Suprapubic skin (tissue), 4 donors: ENCODE measurements at regions not wholly inside any gene's neighbourhood (a gene's known extent, or its start where the extent isn't known, plus 50 kb on each side); places are given as distances from the start of the nearest gene placed in this dataset.

Experiments
- DNase-seq, 2 donors: peaks; one replicate each; pipeline ENCODE4 v3.0.0-alpha.2; 2019; ENCODE audit warnings: low spot score in 2 of 2
- H3K27ac ChIP-seq: fragments of 200-600 bp; sonication (generic); one replicate; pipeline ENCODE4 v1.5.1; 2019
- H3K27me3 ChIP-seq: fragments of 200-600 bp; sonication (generic); one replicate; pipeline ENCODE4 v1.5.1; 2019
- H3K36me3 ChIP-seq: fragments of 200-600 bp; sonication (generic); one replicate; pipeline ENCODE4 v1.5.1; 2019
- H3K4me1 ChIP-seq: fragments of 200-600 bp; sonication (generic); one replicate; pipeline ENCODE4 v1.5.1; 2019
- H3K4me3 ChIP-seq: fragments of 200-600 bp; sonication (generic); one replicate; pipeline ENCODE4 v1.5.1; 2019; ENCODE audit warnings: mild to moderate bottlenecking
- H3K9me3 ChIP-seq: fragments of 200-600 bp; sonication (generic); one replicate; pipeline ENCODE4 v1.5.1; 2019
- EP300 ChIP-seq: sonication (generic); formaldehyde crosslinking; IDR thresholded peaks from one replicate; pipeline ENCODE4 v1.6.1; 2017; ENCODE audit warnings: antibody characterized with exemption
- POLR2A ChIP-seq, 2 donors: fragments of 450-650 bp; IDR thresholded peaks; one replicate each; pipeline ENCODE4 v1.6.1; 2017; ENCODE audit warnings: antibody characterized with exemption in 2 of 2, mild to moderate bottlenecking in 2 of 2, moderate library complexity in 2 of 2
- POLR2AphosphoS5 ChIP-seq, 3 donors: sonication (generic); formaldehyde crosslinking; IDR thresholded peaks; one replicate each; pipeline ENCODE4 v1.6.1; 2017; ENCODE audit warnings: antibody characterized with exemption in 3 of 3
- WGBS: methylation state at CpG from one replicate; pipeline ENCODE4 v1.1.5; 2018; 5-methylcytosine and 5-hydroxymethylcytosine counted together
- TF ChIP-seq, protein P1 (sequence below), 2 donors: fragments of 200-600 bp in 1 of 2; fragments of 450-650 bp in 1 of 2; sonication (generic) in 1 of 2; IDR thresholded peaks; one replicate each; pipeline ENCODE4 v1.5.1; 2016 to 2019; ENCODE audit warnings: antibody characterized with exemption in 2 of 2, mild to moderate bottlenecking in 1 of 2, moderate library complexity in 1 of 2

- TF ChIP-seq POLR2AphosphoS5 (IDR thresholded peaks at IDR 0.05) (no peak), POLR2A (IDR thresholded peaks at IDR 0.05) (no peak), EP300 (no peak)
- TF ChIP-seq, protein P1, sequence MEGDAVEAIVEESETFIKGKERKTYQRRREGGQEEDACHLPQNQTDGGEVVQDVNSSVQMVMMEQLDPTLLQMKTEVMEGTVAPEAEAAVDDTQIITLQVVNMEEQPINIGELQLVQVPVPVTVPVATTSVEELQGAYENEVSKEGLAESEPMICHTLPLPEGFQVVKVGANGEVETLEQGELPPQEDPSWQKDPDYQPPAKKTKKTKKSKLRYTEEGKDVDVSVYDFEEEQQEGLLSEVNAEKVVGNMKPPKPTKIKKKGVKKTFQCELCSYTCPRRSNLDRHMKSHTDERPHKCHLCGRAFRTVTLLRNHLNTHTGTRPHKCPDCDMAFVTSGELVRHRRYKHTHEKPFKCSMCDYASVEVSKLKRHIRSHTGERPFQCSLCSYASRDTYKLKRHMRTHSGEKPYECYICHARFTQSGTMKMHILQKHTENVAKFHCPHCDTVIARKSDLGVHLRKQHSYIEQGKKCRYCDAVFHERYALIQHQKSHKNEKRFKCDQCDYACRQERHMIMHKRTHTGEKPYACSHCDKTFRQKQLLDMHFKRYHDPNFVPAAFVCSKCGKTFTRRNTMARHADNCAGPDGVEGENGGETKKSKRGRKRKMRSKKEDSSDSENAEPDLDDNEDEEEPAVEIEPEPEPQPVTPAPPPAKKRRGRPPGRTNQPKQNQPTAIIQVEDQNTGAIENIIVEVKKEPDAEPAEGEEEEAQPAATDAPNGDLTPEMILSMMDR (IDR thresholded peaks at IDR 0.05), result no peak
Measured at GRCh38 chr2:180187611-180188010, 180.5 kb upstream of the CWC22 start.

DNA sequence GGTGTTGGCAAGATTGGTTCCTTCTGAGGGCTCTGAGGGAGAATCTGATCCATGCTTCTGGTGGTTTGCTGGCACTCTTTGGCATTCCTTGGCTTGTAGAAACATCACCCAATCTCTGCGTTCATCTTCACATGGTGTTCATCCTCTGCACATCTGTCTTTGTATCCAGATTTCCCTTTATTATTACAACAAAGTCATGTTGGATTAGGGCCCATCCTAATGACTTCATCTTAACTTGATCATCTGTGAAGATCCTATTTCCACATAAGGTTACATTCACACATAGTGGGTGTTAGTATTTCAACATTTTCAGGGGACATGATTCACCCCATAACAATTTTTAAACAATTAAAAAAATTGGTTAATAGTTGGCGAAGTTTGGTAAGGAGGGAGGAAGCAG lies 177.4 kb upstream of the CWC22 start:
- no peaks in the 10 kb centered on the region for H3K36me3 ChIP-seq
- H3K9me3 ChIP-seq, result no peaks in the 10 kb centered on the region
- H3K4me3 ChIP-seq, result no peak overlapping the region
- no peaks in the 10 kb centered on the region for H3K27me3 ChIP-seq
- no peak for DNase-seq
- H3K27ac ChIP-seq, result no peak overlapping the region
- H3K4me1 ChIP-seq, result no peaks in the 10 kb centered on the region
- WGBS, result 51% methylated on average over 2 of the region's 2 CpGs
- TF ChIP-seq EP300 (no peak), POLR2A (IDR thresholded peaks at IDR 0.05) (no peak), POLR2AphosphoS5 (IDR thresholded peaks at IDR 0.05) (no peak)
- TF ChIP-seq, protein P1 (IDR thresholded peaks at IDR 0.05), result no peak

More at GRCh38 chr2:180187611-180188010, 180.5 kb upstream of the CWC22 start:
- Histone ChIP-seq H3K36me3 (no peaks in the 10 kb centered on the region), H3K27me3 (no peaks in the 10 kb centered on the region), H3K4me3 (no peak overlapping the region), H3K4me1 (no peaks in the 10 kb centered on the region), H3K9me3 (no peaks in the 10 kb centered on the region), H3K27ac (no peak overlapping the region)
- no peak for DNase-seq
- WGBS, result 70% methylated on average over 2 of the region's 2 CpGs

DNA sequence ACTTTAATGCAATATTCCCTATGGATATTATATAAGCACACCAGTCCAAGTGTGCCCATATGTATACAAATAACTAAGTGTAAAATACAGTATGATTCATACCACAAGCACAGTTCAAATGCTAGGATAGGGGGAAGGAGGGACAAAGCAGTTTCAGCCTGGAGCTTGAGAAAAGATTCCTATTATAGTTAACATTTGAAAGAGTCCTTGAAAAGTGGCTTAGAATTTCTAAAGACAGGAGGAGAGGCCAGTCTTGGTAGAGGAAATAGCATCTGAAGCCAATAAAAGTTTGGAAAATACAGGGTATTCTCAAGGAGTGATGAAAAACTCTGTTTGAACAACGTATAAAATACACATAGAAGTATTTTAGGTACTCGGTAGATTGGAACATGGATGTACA lies 173.4 kb upstream of the CWC22 start:
- Histone ChIP-seq H3K4me1 (no peaks in the 10 kb centered on the region), H3K36me3 (no peaks in the 10 kb centered on the region), H3K27ac (no peak overlapping the region), H3K27me3 (no peaks in the 10 kb centered on the region), H3K9me3 (no peaks in the 10 kb centered on the region), H3K4me3 (no peak overlapping the region)
- no peak for DNase-seq
- TF ChIP-seq POLR2AphosphoS5 (IDR thresholded peaks at IDR 0.05) (no peak), POLR2A (IDR thresholded peaks at IDR 0.05) (no peak), EP300 (no peak)
- 78% methylated on average over 2 of the region's 2 CpGs for WGBS

DNA sequence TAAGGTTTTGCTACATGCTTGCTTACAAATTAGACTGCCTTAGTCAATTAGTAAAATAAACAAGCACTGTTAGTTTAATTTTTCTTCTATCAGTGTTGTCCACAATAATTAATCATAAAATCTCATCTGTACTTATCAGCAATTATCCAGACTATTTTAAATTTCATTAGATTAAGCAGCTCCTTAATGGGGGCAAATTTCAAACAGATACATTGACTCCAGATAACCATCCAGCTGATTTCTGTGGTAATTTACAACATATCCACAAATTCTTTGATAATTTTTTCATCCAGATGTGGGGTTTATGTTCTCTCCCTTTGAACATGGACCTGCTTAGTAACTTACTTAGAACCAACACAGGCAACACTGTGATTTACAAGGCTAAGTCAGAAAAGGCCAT lies 170.4 kb upstream of the CWC22 start:
- no peaks in the 10 kb centered on the region for H3K4me1 ChIP-seq
- TF ChIP-seq POLR2A (IDR thresholded peaks at IDR 0.05), result no peak
- TF ChIP-seq POLR2AphosphoS5 (IDR thresholded peaks at IDR 0.05), result no peak
- TF ChIP-seq, protein P1 (IDR thresholded peaks at IDR 0.05), result no peak
- TF ChIP-seq EP300, result no peak

DNA sequence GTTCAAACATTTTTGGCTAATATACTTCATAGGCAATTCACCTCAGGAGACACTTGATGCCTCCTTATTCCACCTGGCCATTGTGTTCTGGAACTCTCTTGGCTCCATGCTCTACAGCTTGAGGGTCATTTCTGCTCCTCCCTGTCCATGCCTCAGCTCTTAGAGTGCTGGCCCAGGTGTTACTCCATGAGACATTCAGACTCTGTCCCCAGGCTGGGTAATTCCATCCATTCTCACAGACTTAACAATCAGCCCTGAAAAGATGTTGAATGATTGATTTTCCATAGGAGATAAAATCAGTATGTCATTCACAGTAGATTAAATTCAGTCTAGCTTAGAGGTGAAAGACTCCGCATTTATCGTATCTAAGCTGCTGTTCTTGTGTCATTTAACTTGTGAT lies 168.6 kb upstream of the CWC22 start:
- WGBS, result 67% methylated on average over 2 of the region's 2 CpGs
- Histone ChIP-seq H3K27ac (no peak overlapping the region), H3K4me3 (no peak overlapping the region), H3K36me3 (no peaks in the 10 kb centered on the region), H3K27me3 (no peaks in the 10 kb centered on the region), H3K4me1 (no peaks in the 10 kb centered on the region), H3K9me3 (no peaks in the 10 kb centered on the region)
- TF ChIP-seq POLR2AphosphoS5 (IDR thresholded peaks at IDR 0.05) (no peak), EP300 (no peak), POLR2A (IDR thresholded peaks at IDR 0.05) (no peak)
- TF ChIP-seq, protein P1 (IDR thresholded peaks at IDR 0.05), result no peak
- no peak for DNase-seq

More for the DNA sequence above, 170.4 kb upstream of the CWC22 start:
- Histone ChIP-seq H3K27me3 (no peaks in the 10 kb centered on the region), H3K27ac (no peak overlapping the region), H3K9me3 (no peaks in the 10 kb centered on the region), H3K4me3 (no peak overlapping the region), H3K36me3 (no peaks in the 10 kb centered on the region)
- DNase-seq, result no peak

- no peak overlapping the region for H3K27ac ChIP-seq
- DNase-seq, result no peak
- no peaks in the 10 kb centered on the region for H3K27me3 ChIP-seq
- H3K9me3 ChIP-seq, result peaks cover under 1% of the 10 kb centered on the region
- H3K4me3 ChIP-seq, result no peak overlapping the region
- no peaks in the 10 kb centered on the region for H3K36me3 ChIP-seq
- 91% methylated on average over 6 of the region's 6 CpGs for WGBS
- no peaks in the 10 kb centered on the region for H3K4me1 ChIP-seq
- no peak for TF ChIP-seq POLR2AphosphoS5 (IDR thresholded peaks at IDR 0.05)
- TF ChIP-seq, protein P1 (IDR thresholded peaks at IDR 0.05), result no peak
- TF ChIP-seq EP300, result no peak
- TF ChIP-seq POLR2A (IDR thresholded peaks at IDR 0.05), result no peak
Measured at GRCh38 chr2:180174580-180174979, 167.5 kb upstream of the CWC22 start.
